GM21528 (cell line): ENCODE measurements at regions not wholly inside any gene's neighbourhood (a gene's known extent, or its start where the extent isn't known, plus 50 kb on each side); places are given as distances from the start of the nearest gene placed in this dataset.
"Not testable (repeated sequence)": the region's sequence is repeated elsewhere in the genome, so short reads cannot be mapped to it uniquely, and the experiment has no call there.

ENCODE experiments used
- ATAC-seq: cut with Tn5 transposase; IDR thresholded peaks from one replicate; pipeline ENCODE4 v1.9.1; 2021; ENCODE audit warnings: mild to moderate bottlenecking, moderate library complexity; ENCODE audit not compliant: unreplicated experiment, low FRiP score

- ATAC-seq, result no peak
These were observed 483.3 kb downstream of the DMAC1 start for GRCh38 chr9:7316166-7316795.

- ATAC-seq, result no peak
These were observed 483.8 kb downstream of the DMAC1 start for GRCh38 chr9:7315746-7316145.

- ATAC-seq, result no peak
These were observed 484.5 kb downstream of the DMAC1 start for GRCh38 chr9:7315116-7315515.

- ATAC-seq, result no peak
These were observed 486.2 kb downstream of the DMAC1 start for GRCh38 chr9:7313389-7313788.

GRCh38 chr9:7309051-7309450 lies 490.5 kb downstream of the DMAC1 start:
- not testable (repeated sequence) for ATAC-seq

GRCh38 chr9:7305677-7306076 lies 493.9 kb downstream of the DMAC1 start:
- no peak for ATAC-seq

GRCh38 chr9:7304627-7304995 lies 495.0 kb downstream of the DMAC1 start:
- no peak for ATAC-seq

- no peak for ATAC-seq
These were observed 495.5 kb downstream of the DMAC1 start for GRCh38 chr9:7303907-7304626.

GRCh38 chr9:7300484-7300883 lies 499.1 kb downstream of the DMAC1 start:
- ATAC-seq, result peak; percentile 38

GRCh38 chr9:7298123-7298522 lies 501.5 kb downstream of the DMAC1 start:
- ATAC-seq, result peak; percentile 100

GRCh38 chr9:7297521-7297920 lies 502.1 kb downstream of the DMAC1 start:
- ATAC-seq, result no peak

GRCh38 chr9:7293091-7293490 lies 506.5 kb downstream of the DMAC1 start:
- ATAC-seq, result no peak

- no peak for ATAC-seq
These were observed 509.8 kb downstream of the DMAC1 start for GRCh38 chr9:7289773-7290172.

GRCh38 chr9:7287986-7288385 lies 511.6 kb downstream of the DMAC1 start:
- no peak for ATAC-seq

- no peak for ATAC-seq
These were observed 512.5 kb downstream of the DMAC1 start for GRCh38 chr9:7287065-7287464.

GRCh38 chr9:7286101-7286500 lies 513.5 kb downstream of the DMAC1 start:
- ATAC-seq, result no peak

- ATAC-seq, result no peak
These were observed 514.4 kb downstream of the DMAC1 start for GRCh38 chr9:7285199-7285598.

- no peak for ATAC-seq
These were observed 515.1 kb downstream of the DMAC1 start for GRCh38 chr9:7284517-7284916.

- ATAC-seq, result no peak
These were observed 515.5 kb downstream of the DMAC1 start for GRCh38 chr9:7284117-7284516.

GRCh38 chr9:7273575-7273974 lies 515.8 kb downstream of the KDM4C start:
- ATAC-seq, result no peak

GRCh38 chr9:7266911-7267595 lies 509.3 kb downstream of the KDM4C start:
- ATAC-seq, result no peak

GRCh38 chr9:7265181-7265580 lies 507.4 kb downstream of the KDM4C start:
- no peak for ATAC-seq
